GM19328 (cell line): ENCODE measurements at regions not wholly inside any gene's neighbourhood (a gene's known extent, or its start where the extent isn't known, plus 50 kb on each side); places are given as distances from the start of the nearest gene placed in this dataset.

Experiments
- ATAC-seq: cut with Tn5 transposase; IDR thresholded peaks from one replicate; pipeline ENCODE4 v1.9.1; 2021; ENCODE audit warnings: mild to moderate bottlenecking, moderate library complexity; ENCODE audit not compliant: unreplicated experiment

DNA sequence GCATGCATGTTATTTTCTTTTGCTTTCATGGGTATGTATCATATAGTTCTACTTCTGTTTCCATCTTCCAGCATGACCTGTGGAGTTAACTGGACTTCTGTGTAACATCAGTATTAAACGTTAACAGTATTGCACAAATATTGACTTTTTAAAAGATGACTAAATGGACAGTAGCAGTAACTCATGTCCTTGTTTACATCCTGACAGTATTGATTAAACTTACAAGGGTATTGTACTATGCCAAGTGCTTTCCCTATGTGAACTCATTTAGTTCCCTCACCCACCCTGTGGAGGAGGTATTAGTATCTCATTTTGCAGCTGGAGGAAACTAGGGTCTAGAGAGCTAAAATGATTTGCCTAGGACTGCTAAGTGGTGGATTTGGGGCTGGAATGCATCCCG lies 128.7 kb upstream of the SLC10A2 start:
- no peak for ATAC-seq

DNA sequence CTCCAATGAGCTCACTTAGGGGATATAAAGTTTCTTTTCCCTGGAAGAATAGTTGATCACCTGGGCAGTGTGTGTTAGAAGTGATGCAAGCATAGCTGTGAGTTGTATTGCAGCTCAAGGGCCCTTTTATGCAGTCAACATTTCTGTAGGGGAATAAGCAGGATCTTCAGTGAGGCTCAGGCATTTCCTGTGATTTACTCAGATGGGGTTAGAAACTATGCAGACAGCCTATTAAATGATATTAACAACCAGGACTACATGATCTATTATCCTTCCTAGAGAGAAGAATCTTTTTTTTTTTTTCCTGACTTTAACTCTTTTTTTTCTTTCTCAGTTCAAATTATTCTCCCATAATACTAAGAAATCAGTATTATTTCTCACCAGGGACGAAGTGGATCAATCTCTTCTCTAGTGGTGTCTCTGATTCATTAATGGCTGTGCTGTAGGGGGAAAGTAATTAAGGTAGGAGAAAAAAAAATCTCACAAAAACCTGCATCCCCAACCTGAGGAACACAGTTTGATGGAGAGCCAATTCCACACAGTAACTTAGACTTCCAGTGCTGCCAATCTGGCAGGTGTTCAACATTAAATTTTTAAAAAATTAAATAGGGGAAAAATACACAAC lies 126.4 kb upstream of the SLC10A2 start:
- no peak for ATAC-seq

DNA sequence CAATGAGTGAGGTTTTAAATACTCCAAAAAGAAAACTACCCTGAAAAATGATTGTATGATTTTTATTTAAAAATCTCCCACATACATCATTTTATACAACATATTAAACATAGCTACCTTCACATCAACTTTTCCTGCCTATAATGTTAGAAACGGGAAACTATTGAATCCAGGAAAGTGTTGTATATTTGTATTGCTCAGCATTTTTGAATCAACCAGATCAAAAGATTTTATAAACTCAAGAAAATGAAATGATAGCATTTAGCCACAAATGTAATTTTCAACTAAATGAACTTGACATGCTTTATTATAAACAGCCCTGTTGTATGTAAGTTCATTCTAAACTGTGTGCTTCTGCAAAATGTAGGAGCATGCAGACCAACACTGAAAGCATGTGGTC lies 124.6 kb upstream of the SLC10A2 start:
- no peak for ATAC-seq

DNA sequence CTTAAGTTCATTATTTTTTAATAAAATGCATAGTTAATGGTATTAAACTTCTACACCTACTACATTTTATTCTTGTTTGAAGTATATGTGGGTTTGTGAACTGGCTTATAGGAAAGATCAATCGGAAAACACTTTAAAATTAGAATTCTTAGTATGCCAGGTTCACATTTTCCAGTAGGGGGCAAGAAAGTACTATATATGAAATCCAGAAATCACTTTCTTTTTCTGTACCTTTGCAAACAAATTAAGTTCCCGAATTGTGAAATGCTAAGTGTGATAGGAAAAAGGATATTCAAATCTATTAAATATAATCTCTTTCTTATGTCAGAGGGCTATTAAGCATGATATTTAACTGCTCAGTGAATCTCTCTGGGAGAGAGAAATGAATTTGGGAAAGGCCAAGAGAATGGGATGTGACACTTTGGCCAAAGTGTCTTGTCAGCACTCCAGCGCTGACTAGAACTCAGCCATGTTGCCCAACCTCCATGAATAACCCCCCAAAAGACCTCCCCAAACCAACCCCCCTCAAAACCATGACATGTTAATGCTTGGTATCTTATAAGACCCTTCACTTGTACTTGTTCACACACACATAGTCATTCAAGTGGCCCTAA lies 122.6 kb upstream of the SLC10A2 start:
- ATAC-seq, result peak; percentile 42

DNA sequence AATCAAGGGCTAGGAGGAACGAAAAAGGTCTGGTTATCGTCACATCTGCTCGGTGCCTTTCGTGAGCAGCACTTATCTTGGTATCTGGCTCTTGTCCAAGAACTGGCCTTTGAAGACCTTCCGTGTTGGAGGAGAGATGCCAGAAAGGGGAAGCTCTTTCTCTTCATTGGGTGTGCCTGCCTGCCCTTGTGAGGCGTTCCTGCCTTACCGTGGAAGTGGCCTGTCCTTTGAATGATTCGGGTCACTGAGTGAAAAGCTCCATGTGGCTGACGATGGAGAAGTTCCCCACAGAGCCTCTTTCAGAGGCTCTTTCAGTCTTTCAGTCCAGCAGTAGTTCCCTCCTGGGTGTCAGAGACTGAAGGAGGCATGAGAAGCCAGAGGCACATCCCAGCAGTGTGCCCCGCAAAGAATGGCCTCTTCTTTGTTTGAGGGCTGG lies 121.5 kb upstream of the SLC10A2 start:
- ATAC-seq, result no peak

DNA sequence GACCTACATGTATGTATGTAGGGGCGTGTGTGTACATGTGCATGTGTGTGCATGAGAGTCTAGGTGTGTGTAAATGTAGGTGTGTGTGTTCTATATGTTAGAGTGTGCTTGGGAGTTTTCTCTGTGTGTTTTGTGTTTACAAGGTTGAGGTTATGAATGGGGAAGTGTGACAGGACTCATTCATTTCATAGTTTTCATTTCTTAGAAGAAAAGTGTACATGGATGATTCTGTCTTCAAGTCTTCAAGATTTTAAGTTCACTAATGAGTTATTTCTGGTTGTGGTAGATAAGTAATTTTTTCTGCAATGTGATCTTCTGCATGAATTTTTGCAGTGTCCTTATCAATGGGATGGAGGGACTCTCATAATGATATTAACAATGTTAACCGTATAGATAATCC lies 118.2 kb upstream of the SLC10A2 start:
- no peak for ATAC-seq

GRCh38 chr13:103178986-103179943 lies 113.0 kb upstream of the SLC10A2 start:
- ATAC-seq, result no peak

- ATAC-seq, result no peak
Observed at GRCh38 chr13:103174966-103175365, 108.7 kb upstream of the SLC10A2 start.

DNA sequence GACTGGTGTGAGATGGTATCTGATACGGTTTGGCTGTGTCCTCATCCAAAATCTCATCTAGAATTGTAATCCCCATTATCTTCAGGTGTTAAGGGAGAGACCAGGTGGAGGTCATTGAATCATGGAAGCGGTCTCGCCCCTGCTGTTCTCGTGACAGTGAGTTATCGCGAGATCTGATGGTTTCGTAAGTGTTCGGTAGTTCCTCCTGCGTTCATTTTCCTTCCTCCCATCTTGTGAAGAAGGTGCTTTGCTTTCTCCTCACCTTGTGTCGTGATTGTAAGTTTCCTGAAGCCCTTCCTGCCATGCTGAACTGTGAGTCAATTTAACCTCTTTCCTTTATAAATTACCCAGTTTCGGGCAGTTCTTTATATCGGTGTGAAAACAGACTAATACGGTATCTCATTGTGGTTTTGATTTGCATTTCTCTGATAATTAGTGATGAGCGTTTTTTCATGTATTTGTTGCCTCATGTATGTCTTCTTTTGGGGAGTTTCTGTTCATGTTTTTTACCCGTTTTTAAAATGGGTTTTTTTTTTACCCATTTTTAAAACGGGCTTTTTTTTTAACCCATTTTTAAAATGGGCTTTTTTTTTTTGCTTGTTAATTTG lies 102.8 kb upstream of the SLC10A2 start:
- no peak for ATAC-seq

DNA sequence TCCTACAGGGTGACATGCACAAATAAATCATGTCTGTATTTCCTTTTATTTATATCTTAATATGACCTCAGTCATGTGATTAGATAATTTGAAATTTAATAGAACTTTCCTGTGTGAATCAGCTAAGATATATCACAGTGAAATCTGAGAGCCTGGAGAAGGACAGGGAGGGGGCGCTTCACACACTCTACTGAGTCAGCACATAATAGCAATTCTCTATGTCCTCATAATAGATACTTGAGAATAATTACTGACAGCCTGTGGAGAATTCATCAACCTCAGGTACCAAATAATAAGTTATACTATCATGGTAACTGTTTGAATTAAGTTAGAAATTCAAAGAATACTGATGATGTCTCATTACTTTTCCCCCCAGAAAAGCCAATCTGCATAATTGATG lies 98.0 kb upstream of the SLC10A2 start:
- no peak for ATAC-seq

DNA sequence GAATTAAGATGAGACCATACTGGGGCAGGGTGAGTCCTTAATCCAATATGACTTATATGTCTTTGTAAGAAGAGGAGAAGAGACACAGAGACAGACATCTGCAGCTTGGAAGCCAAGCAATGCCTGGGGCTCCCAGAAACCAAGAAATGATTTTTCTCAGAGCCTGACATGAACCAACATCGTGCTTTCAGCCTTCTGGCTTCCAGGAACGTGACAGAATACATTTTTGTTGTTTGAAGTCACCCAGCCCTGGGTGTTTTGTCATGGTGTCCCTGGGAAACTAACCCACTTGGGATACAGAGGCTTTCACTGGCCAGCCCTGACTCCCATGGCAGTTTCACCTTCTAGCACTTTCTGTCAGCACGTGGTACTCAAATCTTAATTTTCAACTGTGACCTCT lies 95.3 kb upstream of the SLC10A2 start:
- ATAC-seq, result no peak

DNA sequence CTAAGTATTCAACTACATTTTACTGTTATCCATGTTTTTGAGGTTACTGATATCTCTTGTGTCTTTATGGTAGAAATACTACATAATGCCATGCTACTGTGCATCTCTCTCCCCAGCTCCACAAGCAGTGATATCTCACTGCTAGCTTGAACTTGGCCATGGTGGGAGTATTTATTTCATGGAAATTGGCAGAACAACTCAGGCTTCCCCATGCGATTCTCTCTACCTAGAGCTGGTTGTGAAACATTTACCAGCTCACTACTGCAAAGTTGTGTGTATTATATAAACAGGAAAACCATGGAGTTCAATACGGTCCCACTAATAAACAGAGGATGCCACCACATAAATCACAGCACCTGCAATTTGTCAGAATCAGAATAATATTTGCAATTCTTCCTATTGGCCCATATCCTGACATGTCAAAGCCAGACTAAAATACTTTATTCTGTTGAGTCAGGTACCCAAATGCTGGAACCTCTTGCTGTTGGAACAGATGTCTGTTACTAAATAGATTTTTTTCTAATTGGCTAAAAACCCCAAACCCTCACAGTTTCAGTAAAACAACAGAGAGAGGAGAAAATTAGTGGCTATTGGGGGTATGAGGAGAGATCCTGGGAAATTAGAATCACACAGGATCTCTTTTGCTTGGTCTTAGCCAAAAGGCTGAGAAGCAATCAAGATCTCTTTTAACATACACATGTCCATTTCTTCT lies 91.4 kb upstream of the SLC10A2 start:
- no peak for ATAC-seq

DNA sequence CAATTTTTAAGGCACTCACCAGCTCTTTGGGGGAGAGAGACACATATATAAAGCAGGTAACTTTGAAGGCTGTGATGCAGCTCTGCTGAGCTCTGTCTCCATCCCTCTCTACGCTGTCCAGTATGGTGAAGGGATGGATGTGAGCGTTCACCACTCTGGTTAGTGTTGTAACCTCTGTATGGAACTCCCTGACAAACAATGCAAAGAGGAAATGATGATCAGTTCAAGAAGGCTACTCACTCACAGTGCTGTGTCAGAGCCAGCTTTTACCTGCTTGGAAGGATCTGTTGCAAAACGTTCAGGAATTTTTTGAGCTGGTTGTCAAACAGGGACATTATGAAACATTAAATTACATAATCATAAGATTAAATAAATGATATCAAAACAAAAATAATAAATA lies 90.8 kb upstream of the SLC10A2 start:
- no peak for ATAC-seq

DNA sequence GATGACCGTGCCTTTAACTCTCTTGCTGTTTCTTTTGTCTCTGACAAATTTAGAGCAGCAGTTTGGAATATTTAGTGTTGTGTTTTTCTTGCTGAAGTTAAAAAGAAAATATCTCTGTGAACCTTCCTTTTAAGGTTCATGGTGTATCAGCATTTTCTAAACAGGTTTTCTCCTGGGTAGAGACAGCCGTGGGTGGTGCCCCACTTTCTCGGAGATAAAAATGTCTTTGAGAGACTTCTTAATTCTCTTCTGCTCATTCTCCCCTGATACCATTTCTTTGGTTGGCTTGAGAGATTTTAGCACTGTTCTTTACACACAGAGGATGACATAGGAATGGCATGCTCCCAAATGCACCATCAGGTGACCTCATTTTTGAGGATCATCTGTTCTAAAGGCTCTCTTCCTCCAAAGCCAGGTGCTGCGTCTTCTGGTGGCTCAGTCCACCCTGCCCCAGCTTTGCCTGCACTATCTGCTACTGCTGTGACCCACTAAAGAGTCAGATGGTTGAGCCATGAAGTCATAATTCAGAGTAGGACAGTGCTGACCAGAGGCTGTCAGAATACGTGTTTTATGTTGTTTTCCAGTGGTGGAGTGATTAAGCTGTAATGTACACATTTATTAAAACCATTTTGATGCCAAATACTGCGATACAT lies 90.3 kb upstream of the SLC10A2 start:
- no peak for ATAC-seq

- ATAC-seq, result no peak
Observed at GRCh38 chr13:103153466-103153865, 87.2 kb upstream of the SLC10A2 start.

- no peak for ATAC-seq
Observed at GRCh38 chr13:103147961-103148360, 81.7 kb upstream of the SLC10A2 start.

DNA sequence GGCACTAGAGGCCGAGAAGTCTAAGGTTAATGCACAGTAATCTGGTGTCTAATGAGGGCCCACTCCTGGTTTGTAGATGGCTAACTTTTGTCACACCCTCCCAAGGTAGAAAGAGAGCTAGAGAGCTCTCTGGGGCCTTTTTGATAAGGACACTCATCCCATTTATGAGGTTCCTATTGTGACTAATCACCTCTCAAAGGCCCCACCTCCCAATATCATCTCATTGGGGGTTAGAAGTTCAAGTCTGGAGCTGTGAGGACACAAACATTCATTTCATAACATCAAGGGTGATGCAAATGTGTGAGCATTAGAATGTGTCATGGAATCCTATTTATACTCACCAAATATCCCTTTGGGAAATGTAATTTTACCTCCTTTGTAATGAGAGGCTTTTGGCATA lies 79.2 kb upstream of the SLC10A2 start:
- ATAC-seq, result no peak

DNA sequence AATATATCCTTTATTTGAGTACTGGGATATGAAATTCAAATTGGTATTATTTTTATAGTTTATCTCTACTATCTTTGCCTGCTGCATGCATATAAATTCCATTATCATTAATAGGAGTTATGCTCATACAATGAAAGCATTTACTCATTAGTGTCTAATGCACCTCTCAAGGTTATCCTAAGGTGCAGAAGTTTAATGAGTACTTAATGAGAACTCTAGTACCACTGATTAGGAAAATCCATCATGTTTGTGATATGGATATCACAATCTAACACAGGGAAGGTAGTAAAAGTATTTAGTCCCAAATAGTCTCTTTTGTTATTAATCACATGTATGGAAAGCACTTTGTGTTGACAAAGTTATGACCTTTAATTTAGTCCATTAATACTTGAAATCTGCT lies 77.2 kb upstream of the SLC10A2 start:
- ATAC-seq, result no peak

- no peak for ATAC-seq
Observed at GRCh38 chr13:103142151-103142550, 75.9 kb upstream of the SLC10A2 start.

GRCh38 chr13:103140001-103140671 lies 73.9 kb upstream of the SLC10A2 start:
- ATAC-seq, result peak; percentile 96
